OCI-LY7 (cell line): ENCODE measurements at regions not wholly inside any gene's neighbourhood (a gene's known extent, or its start where the extent isn't known, plus 50 kb on each side); places are given as distances from the start of the nearest gene placed in this dataset.

Experiments
- BruUV-seq: library from RNA; stranded (reverse); fragments of 400-500 nt; replicated peaks from 2 replicates; lab custom pipeline; 2021; lab: Mats Ljungman, UMichigan
- CTCF ChIA-PET: fragments of 300-600 bp; sonication (Branson Sonifier 250); formaldehyde crosslinking; loops from one replicate; lab custom pipeline; 2022; ENCODE audit warnings: antibody characterized with exemption; ENCODE audit not compliant: unreplicated experiment; lab: Charles Lee
- POLR2A ChIA-PET: fragments of 300-600 bp; sonication (Branson Sonifier 250); formaldehyde crosslinking; loops from one replicate; lab custom pipeline; 2022; ENCODE audit warnings: antibody characterized with exemption; lab: Charles Lee
- DNase-seq: peaks from one replicate; pipeline ENCODE4 v3.0.0-alpha.2; 2015; ENCODE audit warnings: low spot score
- H2AFZ ChIP-seq: fragments of 200-600 bp; sonication (generic), shearing (Covaris generic); 2 replicates; pipeline ENCODE4 v1.6.1; 2014; ENCODE audit warnings: mild to moderate bottlenecking, antibody characterized with exemption, low read length, moderate library complexity
- H3K27ac ChIP-seq: fragments of 200-600 bp; sonication (generic); 2 replicates; pipeline ENCODE4 v1.5.1; 2014; ENCODE audit warnings: mixed run types, low read depth, mild to moderate bottlenecking, moderate library complexity, low read length, inconsistent platforms; ENCODE audit not compliant: poor library complexity, severe bottlenecking
- H3K36me3 ChIP-seq: fragments of 200-600 bp; sonication (generic); 2 replicates; pipeline ENCODE4 v1.6.1; 2014; ENCODE audit warnings: mild to moderate bottlenecking, antibody characterized with exemption, low read length, moderate library complexity, mixed read lengths; ENCODE audit not compliant: insufficient read depth
- H3K4me1 ChIP-seq: fragments of 200-600 bp; sonication (generic); 2 replicates; pipeline ENCODE4 v1.5.1; 2014; ENCODE audit warnings: mild to moderate bottlenecking, low read length; ENCODE audit not compliant: insufficient read depth, poor library complexity, severe bottlenecking
- H3K4me2 ChIP-seq: fragments of 200-600 bp; sonication (generic); 2 replicates; pipeline ENCODE4 v1.6.1; 2014; ENCODE audit warnings: mild to moderate bottlenecking, low read length
- H3K4me3 ChIP-seq: fragments of 200-600 bp; sonication (generic); 2 replicates; pipeline ENCODE4 v1.5.1; 2014; ENCODE audit warnings: mild to moderate bottlenecking, low read depth, low read length; ENCODE audit not compliant: poor library complexity, severe bottlenecking
- H3K79me2 ChIP-seq: fragments of 200-600 bp; sonication (generic); 2 replicates; pipeline ENCODE4 v1.6.1; 2016; ENCODE audit warnings: low read depth, mild to moderate bottlenecking, low read length, moderate library complexity, mixed read lengths; ENCODE audit not compliant: insufficient read depth
- H3K9me2 ChIP-seq: fragments of 200-600 bp; sonication (generic); 2 replicates; pipeline ENCODE4 v1.6.1; 2016; ENCODE audit warnings: mild to moderate bottlenecking, low read length, mixed read lengths; ENCODE audit not compliant: insufficient read depth
- H3K9me3 ChIP-seq: fragments of 200-600 bp; sonication (generic); 2 replicates; pipeline ENCODE4 v1.6.1; 2014; ENCODE audit warnings: mild to moderate bottlenecking, mixed run types, low read length, mixed read lengths
- H4K20me1 ChIP-seq: fragments of 200-600 bp; sonication (generic); 2 replicates; pipeline ENCODE4 v1.6.1; 2014; ENCODE audit warnings: mild to moderate bottlenecking, antibody characterized with exemption, low read length, moderate library complexity, mixed read lengths; ENCODE audit not compliant: insufficient read depth
- CTCF ChIP-seq: fragments of 200-600 bp; sonication (generic); conservative IDR thresholded peaks from 2 replicates; pipeline ENCODE4 v1.5.1; 2014; ENCODE audit warnings: mild to moderate bottlenecking, antibody characterized with exemption, low read length, moderate library complexity, mixed read lengths
- EZH2phosphoT487 ChIP-seq: fragments of 200-600 bp; sonication (generic); IDR thresholded peaks from 2 replicates; pipeline ENCODE4 v1.6.1; 2018; ENCODE audit warnings: low read depth, borderline replicate concordance, mild to moderate bottlenecking, mixed run types, antibody characterized with exemption, low read length, moderate library complexity, mixed read lengths
- intact Hi-C: fragments of 100-400 bp; cut with micrococcal nuclease; formaldehyde crosslinking; loops from one replicate; pipeline ENCODE4 v1.10.0; 2022; ENCODE audit not compliant: unreplicated experiment

GRCh38 chr10:129386415-129387257 is 80.4 kb upstream of the MGMT start:
- Histone ChIP-seq H3K36me3 (no peaks in the 10 kb centered on the region), H4K20me1 (no peaks in the 10 kb centered on the region), H3K4me3 (no peak overlapping the region), H2AFZ (no peak overlapping the region), H3K4me2 (no peak overlapping the region), H3K9me2 (no peaks in the 10 kb centered on the region), H3K9me3 (no peaks in the 10 kb centered on the region), H3K79me2 (no peaks in the 10 kb centered on the region), H3K27ac (no peak overlapping the region), H3K4me1 (no peaks in the 10 kb centered on the region)
- ChIA-PET CTCF (no interaction called here), POLR2A (no interaction called here)
- no peak for DNase-seq
- TF ChIP-seq EZH2phosphoT487 (no peak), CTCF (no peak)
- BruUV-seq, result no TSS peak
- intact Hi-C loops, result no loop called here

GRCh38 chr10:129387258-129387525 is 79.8 kb upstream of the MGMT start:
- Histone ChIP-seq H3K9me2 (no peaks in the 10 kb centered on the region), H3K9me3 (no peaks in the 10 kb centered on the region), H3K36me3 (no peaks in the 10 kb centered on the region), H3K79me2 (no peaks in the 10 kb centered on the region), H4K20me1 (no peaks in the 10 kb centered on the region), H3K27ac (no peak overlapping the region), H3K4me2 (no peak overlapping the region), H2AFZ (no peak overlapping the region), H3K4me1 (no peaks in the 10 kb centered on the region), H3K4me3 (no peak overlapping the region)
- no peak for TF ChIP-seq CTCF
- no peak for TF ChIP-seq EZH2phosphoT487
- intact Hi-C loops, result no loop called here
- no TSS peak for BruUV-seq
- no peak for DNase-seq
- CTCF ChIA-PET, result no interaction called here
- POLR2A ChIA-PET, result no interaction called here

- DNase-seq, result no peak
- H3K36me3 ChIP-seq, result no peaks in the 10 kb centered on the region
- H3K9me2 ChIP-seq, result no peaks in the 10 kb centered on the region
- CTCF ChIA-PET, result no interaction called here
- H3K9me3 ChIP-seq, result no peaks in the 10 kb centered on the region
- H3K4me3 ChIP-seq, result no peak overlapping the region
- H3K79me2 ChIP-seq, result no peaks in the 10 kb centered on the region
- H3K27ac ChIP-seq, result no peak overlapping the region
- POLR2A ChIA-PET, result interaction anchor here (0.6 kb wide), 1 partner anchor 28 kb away, joined by 4 read pairs; no protein-coding TSS in a partner anchor
- no peak overlapping the region for H3K4me2 ChIP-seq
- no peak overlapping the region for H2AFZ ChIP-seq
- no peaks in the 10 kb centered on the region for H4K20me1 ChIP-seq
- intact Hi-C loops, result no loop called here
- no peaks in the 10 kb centered on the region for H3K4me1 ChIP-seq
- no TSS peak for BruUV-seq
- no peak for TF ChIP-seq CTCF
- TF ChIP-seq EZH2phosphoT487, result no peak
Observed at GRCh38 chr10:129388435-129388834, 78.6 kb upstream of the MGMT start.
